Brain microvascular endothelial cell (primary cell): ENCODE measurements at regions not wholly inside any gene's neighbourhood (a gene's known extent, or its start where the extent isn't known, plus 50 kb on each side); places are given as distances from the start of the nearest gene placed in this dataset.

Source experiments
- DNase-seq: peaks from one replicate; pipeline ENCODE4 v3.0.0-alpha.2; 2020
- H3K27ac ChIP-seq: fragments of 250-450 bp; sonication (Bioruptor Pico); 2 replicates; pipeline ENCODE4 v1.5.1; 2020; ENCODE audit warnings: mild to moderate bottlenecking, moderate library complexity
- H3K27me3 ChIP-seq: fragments of 250-450 bp; sonication (Bioruptor Pico); replicated peaks from 2 replicates; pipeline ENCODE4 v1.5.1; 2020; ENCODE audit warnings: mild to moderate bottlenecking
- H3K36me3 ChIP-seq: fragments of 250-450 bp; sonication (Bioruptor Pico); replicated peaks from 2 replicates; pipeline ENCODE4 v1.5.1; 2020; ENCODE audit warnings: mild to moderate bottlenecking
- H3K4me3 ChIP-seq: 2 replicates; pipeline ENCODE4 v1.5.1; 2011; ENCODE audit warnings: low read depth, mild to moderate bottlenecking, control low read depth, low read length, moderate library complexity
- CTCF ChIP-seq: IDR thresholded peaks from 2 replicates; pipeline ENCODE4 v1.5.1; 2011; ENCODE audit warnings: low read depth, mild to moderate bottlenecking, moderate library complexity, low read length, control low read depth, inconsistent platforms; ENCODE audit errors: missing control alignments
- in situ Hi-C: cut with HindIII; loops from 2 replicates; pipeline ENCODE4 v1.10.0; 2017; ENCODE audit warnings: low sequenced_read_pairs, low pct_ligation_motif_present

GRCh38 chr21:24097181-24097580, 1510.1 kb downstream of the MRPL39 start:
- Histone ChIP-seq H3K36me3 (no peaks in the 10 kb centered on the region), H3K4me3 (no peak overlapping the region), H3K27ac (no peak overlapping the region), H3K27me3 (no peaks in the 10 kb centered on the region)
- in situ Hi-C loops = no loop called here
- DNase-seq = no peak
- no peak for TF ChIP-seq CTCF

DNA sequence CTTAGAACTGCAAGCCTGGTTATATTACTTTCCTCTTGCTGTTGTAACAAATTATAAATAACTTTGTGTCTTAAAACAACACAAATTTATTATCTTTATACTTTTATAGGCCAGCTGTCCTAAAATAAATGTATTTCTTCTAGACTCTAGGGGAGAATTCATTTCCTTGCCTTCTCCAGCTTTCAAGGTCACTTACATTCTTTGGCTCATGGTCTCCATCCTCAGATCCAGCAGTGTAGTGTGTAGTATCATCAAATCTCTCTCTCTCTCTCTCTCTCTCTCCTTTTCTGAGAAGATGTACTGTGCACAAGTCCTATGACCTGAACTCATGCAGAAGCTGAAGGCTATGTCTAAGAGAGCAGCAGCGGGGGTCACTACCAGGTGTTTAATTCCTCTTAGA, 1510.6 kb downstream of the MRPL39 start:
- in situ Hi-C loops = no loop called here
- Histone ChIP-seq H3K4me3 (no peak overlapping the region), H3K27me3 (no peaks in the 10 kb centered on the region), H3K27ac (no peak overlapping the region), H3K36me3 (no peaks in the 10 kb centered on the region)
- no peak for TF ChIP-seq CTCF
- no peak for DNase-seq

DNA sequence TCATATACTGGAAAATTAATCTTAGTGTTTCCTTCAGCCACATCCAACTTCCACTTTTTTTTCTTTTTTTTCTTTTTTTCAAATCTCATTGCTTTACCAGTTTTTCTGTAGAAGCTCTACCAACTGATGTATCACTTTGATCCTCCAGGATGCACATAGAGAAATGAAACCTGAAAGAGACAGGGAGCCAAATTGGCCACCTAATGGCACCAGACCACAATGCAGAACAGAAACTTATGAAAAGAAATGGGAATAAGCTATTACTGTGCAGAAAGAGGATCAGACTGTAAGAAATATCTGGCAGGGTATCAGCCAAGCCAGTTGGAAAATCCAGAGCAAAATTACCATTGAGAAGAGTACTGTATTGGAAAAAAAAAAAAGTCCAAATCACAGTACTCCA, 1514.2 kb downstream of the MRPL39 start:
- no peaks in the 10 kb centered on the region for H3K27me3 ChIP-seq
- H3K27ac ChIP-seq = no peak overlapping the region
- TF ChIP-seq CTCF = no peak
- H3K4me3 ChIP-seq = no peak overlapping the region
- DNase-seq = no peak
- H3K36me3 ChIP-seq = no peaks in the 10 kb centered on the region
- in situ Hi-C loops = no loop called here

DNA sequence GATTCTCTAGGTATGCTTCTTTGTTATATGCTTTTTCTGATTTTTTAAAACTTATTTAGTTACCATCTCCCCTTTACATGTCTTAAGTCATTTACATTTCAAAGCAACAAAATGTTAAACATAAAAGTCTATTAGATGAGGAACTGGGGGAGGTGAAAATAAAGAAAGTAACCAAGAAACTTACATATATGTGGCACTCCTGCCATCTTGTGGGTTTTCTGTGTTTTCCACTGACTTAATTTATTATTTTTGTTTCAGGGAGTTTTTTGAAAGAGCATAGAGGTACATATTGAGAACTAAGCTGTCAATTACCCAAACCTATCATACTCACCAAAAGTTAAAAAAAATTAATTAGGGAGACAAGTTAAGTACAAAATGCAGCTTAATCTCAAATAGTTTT, 1531.1 kb downstream of the MRPL39 start:
- H3K36me3 ChIP-seq = no peaks in the 10 kb centered on the region
- DNase-seq = no peak
- TF ChIP-seq CTCF = no peak
- H3K27ac ChIP-seq = no peak overlapping the region
- H3K27me3 ChIP-seq = no peaks in the 10 kb centered on the region
- no peak overlapping the region for H3K4me3 ChIP-seq
- in situ Hi-C loops = no loop called here

DNA sequence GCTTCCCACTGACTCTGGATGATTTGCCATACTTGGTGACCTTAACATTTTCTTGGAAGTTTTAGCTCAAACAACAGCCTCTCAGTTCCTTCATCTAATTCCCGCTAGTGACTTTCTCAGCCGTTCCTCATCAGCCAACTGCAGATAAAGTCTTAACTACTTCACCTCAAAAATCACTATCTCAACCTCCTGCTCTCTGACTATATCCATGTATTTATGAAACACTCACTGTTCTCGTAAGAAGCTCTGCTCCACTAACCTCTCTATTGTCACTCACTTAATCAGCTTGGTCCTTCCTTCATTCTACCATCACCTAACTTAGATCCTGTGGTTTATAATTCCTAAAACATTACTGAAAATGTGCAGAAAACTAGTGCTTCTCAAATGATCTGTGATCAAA, 1551.6 kb downstream of the MRPL39 start:
- DNase-seq = no peak
- Histone ChIP-seq H3K27ac (no peak overlapping the region), H3K27me3 (no peaks in the 10 kb centered on the region), H3K4me3 (no peak overlapping the region), H3K36me3 (no peaks in the 10 kb centered on the region)
- TF ChIP-seq CTCF = no peak
- in situ Hi-C loops = no loop called here

- in situ Hi-C loops = no loop called here
- no peak for TF ChIP-seq CTCF
- Histone ChIP-seq H3K27me3 (no peaks in the 10 kb centered on the region), H3K4me3 (no peak overlapping the region), H3K27ac (no peak overlapping the region), H3K36me3 (no peaks in the 10 kb centered on the region)
- no peak for DNase-seq
Measured at GRCh38 chr21:24050231-24050630, 1557.0 kb downstream of the MRPL39 start.
